Erythroblast (primary cell): ENCODE measurements at regions not wholly inside any gene's neighbourhood (a gene's known extent, or its start where the extent isn't known, plus 50 kb on each side); places are given as distances from the start of the nearest gene placed in this dataset.

Experiments used
- GATA1 ChIP-seq: IDR thresholded peaks from 2 replicates; pipeline ENCODE4 v1.6.1; 2011; ENCODE audit warnings: low read depth, mild to moderate bottlenecking, control low read depth, low read length, moderate library complexity
- POLR2A ChIP-seq: IDR thresholded peaks from 2 replicates; pipeline ENCODE4 v1.6.1; 2011; ENCODE audit warnings: mild to moderate bottlenecking, low read length

DNA sequence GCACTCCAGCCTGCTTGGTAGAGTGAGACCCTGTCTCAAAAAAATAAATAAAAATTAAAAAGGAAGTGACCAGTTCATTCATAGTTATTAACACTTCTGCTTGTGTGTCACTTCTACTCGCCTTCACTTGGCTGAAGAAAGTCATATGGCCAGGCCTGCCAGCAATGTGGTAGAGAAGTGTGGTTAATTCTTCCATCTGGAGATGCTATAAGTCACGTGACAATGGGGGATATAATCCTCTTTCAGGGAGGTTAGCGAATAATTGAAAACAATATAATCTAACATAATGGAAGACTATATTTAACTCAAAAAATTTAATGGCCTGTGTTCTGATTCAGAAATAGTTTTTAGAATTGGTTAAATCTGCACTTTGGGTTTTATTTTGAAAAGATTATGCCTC lies 305.6 kb downstream of the DOCK8 start:
- TF ChIP-seq POLR2A: no peak
- no peak for TF ChIP-seq GATA1
